ENCODE measurements at regions not wholly inside any gene's neighbourhood (a gene's known extent, or its start where the extent isn't known, plus 50 kb on each side); places are given as distances from the start of the nearest gene placed in this dataset.
"Not testable (repeated sequence)": the region's sequence is repeated elsewhere in the genome, so short reads cannot be mapped to it uniquely, and the experiment has no call there.

- no peaks in the 10 kb centered on the region for H3K36me3 ChIP-seq
- H3K4me1 ChIP-seq: no peaks in the 10 kb centered on the region
- H3K9me3 ChIP-seq: no peaks in the 10 kb centered on the region
- no peaks in the 10 kb centered on the region for H3K27me3 ChIP-seq (ENCODE audit: low read depth)
- no peak for DNase-seq
- H3K4me3 ChIP-seq: no peak overlapping the region
- intact Hi-C loops (cut with DNase I): no loop called here
- H3K27ac ChIP-seq: no peak overlapping the region
- ATAC-seq: no peak
- TF ChIP-seq CTCF (IDR thresholded peaks at IDR 0.05): no peak
These were observed 636.3 kb upstream of the MARCKS start for GRCh38 chr6:113220832-113221231.

GRCh38 chr6:113221850-113222249, 635.3 kb upstream of the MARCKS start:
- TF ChIP-seq CTCF (IDR thresholded peaks at IDR 0.05): no peak
- Histone ChIP-seq H3K27me3 (ENCODE audit: low read depth) (no peaks in the 10 kb centered on the region), H3K4me1 (no peaks in the 10 kb centered on the region), H3K9me3 (no peaks in the 10 kb centered on the region), H3K27ac (no peak overlapping the region), H3K4me3 (no peak overlapping the region), H3K36me3 (no peaks in the 10 kb centered on the region)
- intact Hi-C loops (cut with DNase I): no loop called here
- DNase-seq (no peak), ATAC-seq (no peak)

- no peaks in the 10 kb centered on the region for H3K4me1 ChIP-seq
- DNase-seq (no peak), ATAC-seq (no peak)
- H3K9me3 ChIP-seq: no peaks in the 10 kb centered on the region
- H3K27ac ChIP-seq: no peak overlapping the region
- H3K27me3 ChIP-seq (ENCODE audit: low read depth): no peaks in the 10 kb centered on the region
- no peak overlapping the region for H3K4me3 ChIP-seq
- H3K36me3 ChIP-seq: no peaks in the 10 kb centered on the region
- no peak for TF ChIP-seq CTCF (IDR thresholded peaks at IDR 0.05)
- intact Hi-C loops (cut with DNase I): no loop called here
These were observed 611.0 kb upstream of the MARCKS start for GRCh38 chr6:113246186-113246585.

DNA sequence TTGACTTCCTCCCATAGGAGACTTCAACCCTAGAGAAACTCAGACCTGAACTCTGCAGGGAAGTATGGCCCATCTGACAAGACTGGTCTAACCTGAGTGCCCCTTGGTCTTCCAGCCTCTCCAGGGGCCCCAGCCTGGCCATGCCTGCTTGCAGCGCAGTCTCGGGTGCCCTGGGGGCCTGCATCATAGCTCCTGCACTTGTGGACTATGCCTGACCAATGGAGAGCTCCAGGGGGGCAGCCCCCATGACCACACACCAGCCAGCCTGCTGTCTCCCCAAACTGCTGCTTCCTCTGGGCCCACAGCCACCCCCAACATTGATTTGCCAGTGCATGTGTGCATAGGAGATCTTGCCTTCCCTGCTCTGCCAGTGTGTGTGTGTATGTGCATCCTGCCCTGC, 608.6 kb upstream of the MARCKS start:
- Histone ChIP-seq H3K36me3 (no peaks in the 10 kb centered on the region), H3K4me3 (no peak overlapping the region), H3K27ac (no peak overlapping the region), H3K27me3 (ENCODE audit: low read depth) (no peaks in the 10 kb centered on the region), H3K9me3 (no peaks in the 10 kb centered on the region), H3K4me1 (no peaks in the 10 kb centered on the region)
- TF ChIP-seq CTCF (IDR thresholded peaks at IDR 0.05): no peak
- DNase-seq (no peak), ATAC-seq (no peak)
- intact Hi-C loops (cut with DNase I): no loop called here

DNA sequence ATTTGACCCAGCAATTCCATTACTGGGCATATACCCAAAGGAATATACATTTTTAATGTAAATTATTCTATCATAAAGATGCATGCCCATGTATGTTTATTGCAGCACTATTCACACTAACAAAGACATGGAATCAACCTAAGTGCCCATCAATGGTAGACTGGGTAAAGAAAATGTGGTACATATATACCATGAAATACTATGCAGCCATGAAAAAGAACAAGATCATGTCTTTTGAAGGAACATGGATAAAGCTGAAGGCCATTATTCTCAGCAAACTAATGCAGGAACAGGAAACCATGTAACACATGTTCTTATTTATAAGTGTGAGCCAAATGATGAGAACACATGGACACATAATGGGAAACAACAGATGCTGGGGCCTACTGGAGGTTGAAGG, 603.0 kb upstream of the MARCKS start:
- DNase-seq; H3K36me3 ChIP-seq; intact Hi-C loops (cut with DNase I); H3K27me3 ChIP-seq (ENCODE audit: low read depth); H3K4me1 ChIP-seq; H3K27ac ChIP-seq; ATAC-seq; H3K9me3 ChIP-seq; H3K4me3 ChIP-seq: not testable (repeated sequence)

DNA sequence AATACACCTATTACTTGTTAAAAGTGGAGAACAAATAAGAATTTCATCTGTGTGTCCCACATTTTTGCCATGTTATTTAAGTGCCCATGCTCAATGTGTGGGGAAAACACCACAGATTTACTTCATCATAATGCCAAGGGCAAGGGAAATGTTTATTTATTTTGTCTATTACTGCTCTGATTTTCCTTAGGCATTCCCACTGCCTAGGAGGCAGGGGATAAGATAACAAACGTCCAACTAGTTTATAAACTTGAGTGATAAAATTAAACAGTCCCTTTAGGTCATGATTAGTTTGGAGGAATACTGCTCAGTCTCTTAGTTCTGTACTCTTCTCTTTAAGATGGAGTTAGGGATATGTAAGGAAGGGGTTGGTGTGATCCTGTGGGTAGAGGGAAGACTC, 598.4 kb upstream of the MARCKS start:
- no peaks in the 10 kb centered on the region for H3K36me3 ChIP-seq
- H3K27ac ChIP-seq: no peak overlapping the region
- no peaks in the 10 kb centered on the region for H3K27me3 ChIP-seq (ENCODE audit: low read depth)
- H3K9me3 ChIP-seq: no peaks in the 10 kb centered on the region
- no peak for TF ChIP-seq CTCF (IDR thresholded peaks at IDR 0.05)
- ATAC-seq: no peak
- no peak overlapping the region for H3K4me3 ChIP-seq
- no peaks in the 10 kb centered on the region for H3K4me1 ChIP-seq
- no peak for DNase-seq
- intact Hi-C loops (cut with DNase I): no loop called here
